Right renal cortex interstitium (tissue), 3 donors: ENCODE measurements at regions not wholly inside any gene's neighbourhood (a gene's known extent, or its start where the extent isn't known, plus 50 kb on each side); places are given as distances from the start of the nearest gene placed in this dataset.

Source experiments
- DNase-seq, 3 donors: peaks; one replicate each; pipeline ENCODE4 v3.0.0-alpha.2; 2013; ENCODE audit warnings: low read depth in 3 of 3, low spot score in 2 of 3

- no peak for DNase-seq
Measured at GRCh38 chrX:34999702-35000101, 57.1 kb downstream of the FAM47B start.

GRCh38 chrX:35006361-35006760 lies 63.8 kb downstream of the FAM47B start:
- no peak for DNase-seq

GRCh38 chrX:35015621-35016020 lies 73.0 kb downstream of the FAM47B start:
- DNase-seq: no peak

GRCh38 chrX:35016051-35016450 lies 73.5 kb downstream of the FAM47B start:
- no peak for DNase-seq

GRCh38 chrX:35017284-35017683 lies 74.7 kb downstream of the FAM47B start:
- no peak for DNase-seq

- no peak for DNase-seq
Measured at GRCh38 chrX:35023683-35024082, 81.1 kb downstream of the FAM47B start.

- no peak for DNase-seq
Measured at GRCh38 chrX:35025820-35026219, 83.2 kb downstream of the FAM47B start.

- DNase-seq: no peak
Measured at GRCh38 chrX:35040871-35041270, 98.3 kb downstream of the FAM47B start.

GRCh38 chrX:35046660-35047296 lies 104.2 kb downstream of the FAM47B start:
- DNase-seq: peak in 1 of 3 donors; percentile 6

GRCh38 chrX:35076061-35076460 lies 133.5 kb downstream of the FAM47B start:
- no peak for DNase-seq

GRCh38 chrX:35090801-35091200 lies 148.2 kb downstream of the FAM47B start:
- DNase-seq: no peak

GRCh38 chrX:35098419-35098818 lies 155.8 kb downstream of the FAM47B start:
- no peak for DNase-seq

- DNase-seq: no peak
Measured at GRCh38 chrX:35101901-35102300, 159.3 kb downstream of the FAM47B start.

GRCh38 chrX:35104626-35105025 lies 162.0 kb downstream of the FAM47B start:
- DNase-seq: no peak

- no peak for DNase-seq
Measured at GRCh38 chrX:35115205-35115604, 172.6 kb downstream of the FAM47B start.

GRCh38 chrX:35122756-35123155 lies 180.2 kb downstream of the FAM47B start:
- no peak for DNase-seq

GRCh38 chrX:35149517-35149916 lies 206.9 kb downstream of the FAM47B start:
- no peak for DNase-seq

- no peak for DNase-seq
Measured at GRCh38 chrX:35150052-35150451, 207.5 kb downstream of the FAM47B start.

- DNase-seq: no peak
Measured at GRCh38 chrX:35150642-35151239, 208.1 kb downstream of the FAM47B start.

GRCh38 chrX:35166023-35166422 lies 223.4 kb downstream of the FAM47B start:
- DNase-seq: no peak
